GM19468 (cell line): ENCODE measurements at regions not wholly inside any gene's neighbourhood (a gene's known extent, or its start where the extent isn't known, plus 50 kb on each side); places are given as distances from the start of the nearest gene placed in this dataset.
"Not testable (repeated sequence)": the region's sequence is repeated elsewhere in the genome, so short reads cannot be mapped to it uniquely, and the experiment has no call there.

Experiments
- ATAC-seq: cut with Tn5 transposase; IDR thresholded peaks from one replicate; pipeline ENCODE4 v1.9.1; 2021; ENCODE audit warnings: mild to moderate bottlenecking, moderate library complexity, moderate number of reproducible peaks; ENCODE audit not compliant: unreplicated experiment; ENCODE audit errors: extremely low read depth

GRCh38 chr15:100764778-100765466, 114.7 kb upstream of the ALDH1A3 start:
- ATAC-seq = no peak

DNA sequence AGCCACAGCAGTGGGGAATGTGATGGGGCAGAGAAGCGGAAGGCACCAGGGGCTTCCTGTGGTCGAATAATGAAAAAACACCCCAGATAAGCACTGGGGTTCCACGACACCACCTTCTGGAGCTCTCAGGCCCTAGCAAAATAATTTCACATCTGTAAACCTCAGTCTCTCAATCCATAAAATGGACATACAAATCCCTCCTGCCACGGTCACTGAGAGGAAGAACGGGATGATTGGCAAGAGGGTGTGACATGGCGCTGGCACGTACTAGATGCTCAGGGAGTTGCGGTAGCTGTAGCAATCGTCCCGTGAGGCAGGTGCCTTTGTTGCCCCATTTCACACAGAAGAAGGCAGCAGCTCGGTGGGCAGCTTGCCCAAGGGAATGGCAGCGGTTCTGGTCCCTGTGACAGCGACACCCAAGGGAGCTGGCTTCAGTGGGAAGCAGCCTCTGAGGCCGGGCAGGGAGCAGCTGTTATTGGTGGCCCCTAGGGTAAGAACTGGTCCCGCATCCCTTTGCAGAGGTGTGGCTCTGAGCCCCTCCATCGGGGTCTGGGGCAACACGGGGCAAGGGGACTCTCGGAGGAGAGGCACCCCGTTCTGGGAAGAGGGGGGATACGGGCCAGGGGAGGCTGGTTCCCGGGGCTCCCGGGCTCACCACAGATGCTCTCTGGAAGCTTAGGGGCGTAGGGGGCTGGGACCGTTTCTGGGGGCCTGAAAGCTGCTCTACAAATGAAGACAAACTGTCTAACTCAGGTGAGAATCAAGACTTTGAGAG, 114.0 kb upstream of the ALDH1A3 start:
- ATAC-seq = no peak

DNA sequence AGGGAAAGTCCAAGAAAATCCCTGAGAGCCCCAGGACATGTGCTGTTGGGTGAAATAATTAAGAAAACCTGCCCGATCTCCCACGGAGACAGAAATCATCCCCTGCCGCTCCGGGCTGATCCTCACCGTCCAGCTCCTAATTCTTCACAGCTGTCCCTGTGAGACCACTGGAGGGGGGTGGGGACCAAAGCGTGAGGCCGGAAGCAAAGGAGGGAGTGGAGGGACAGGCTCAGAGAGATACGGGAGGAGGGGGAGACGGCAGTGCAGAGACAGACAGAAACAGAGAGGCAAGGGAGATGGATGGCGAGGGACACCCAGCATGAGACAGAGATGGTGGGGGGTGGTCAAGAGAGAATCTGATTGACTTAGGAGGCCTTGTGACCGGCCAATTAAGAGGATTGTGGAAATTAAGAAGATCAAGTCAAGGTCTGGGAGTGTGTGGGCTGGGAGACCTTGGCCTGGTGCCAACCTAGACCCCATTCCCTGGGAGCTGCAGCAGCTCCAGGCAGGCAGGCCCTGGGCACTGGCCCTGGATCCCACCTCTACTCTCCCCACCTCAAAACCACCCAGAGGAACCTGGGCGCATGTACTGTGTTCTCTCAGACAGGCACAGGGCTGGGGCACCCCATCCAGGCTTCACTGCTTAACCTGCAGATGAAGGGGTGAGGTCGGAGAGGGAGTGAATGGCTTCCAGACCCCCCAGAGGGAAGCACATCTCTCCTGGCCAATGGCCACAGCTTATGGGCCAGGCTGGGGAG, 113.2 kb upstream of the ALDH1A3 start:
- no peak for ATAC-seq

DNA sequence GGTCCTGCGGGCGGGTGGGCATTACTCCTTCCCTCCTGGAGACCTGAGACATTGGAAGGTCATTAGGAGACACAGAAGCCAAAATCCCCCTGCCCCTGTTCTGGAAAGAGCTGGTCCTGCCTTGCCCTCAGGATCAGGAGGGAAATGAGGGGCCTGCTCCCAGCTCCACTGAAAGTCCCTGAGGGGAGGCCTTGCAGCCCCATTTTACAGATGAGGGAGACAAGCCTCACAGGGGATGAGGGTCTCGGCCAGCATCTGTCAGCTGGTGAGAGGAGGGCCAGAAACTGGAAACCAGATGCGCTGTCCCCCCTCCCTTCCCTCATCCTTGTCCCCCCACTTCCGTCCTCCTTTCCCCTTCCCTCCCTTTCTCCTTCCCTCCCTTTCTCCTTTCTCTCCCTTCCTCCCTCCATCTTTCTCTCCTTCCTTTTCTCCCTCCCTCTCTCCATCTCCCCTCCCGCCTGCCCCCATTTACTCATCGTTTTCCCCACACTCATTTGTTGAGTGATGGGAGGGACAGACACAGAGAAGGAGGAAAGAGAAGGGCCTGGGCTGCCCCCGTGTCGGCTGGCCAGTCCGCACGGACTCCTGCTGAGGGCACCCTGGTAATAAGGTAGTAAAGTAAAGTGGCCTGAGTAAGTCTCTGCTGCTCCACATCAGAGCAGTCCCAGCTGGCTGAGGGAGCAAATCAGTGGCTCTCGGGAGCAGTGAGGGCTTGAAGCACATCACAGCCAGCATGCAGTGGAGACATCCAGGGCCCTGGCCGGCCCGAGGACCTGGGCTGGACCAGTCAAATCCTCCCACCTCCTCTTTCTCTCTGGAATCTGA, 112.4 kb upstream of the ALDH1A3 start:
- ATAC-seq = no peak

GRCh38 chr15:100768501-100768931, 111.1 kb upstream of the ALDH1A3 start:
- ATAC-seq = no peak

GRCh38 chr15:100769043-100769974, 110.3 kb upstream of the ALDH1A3 start:
- ATAC-seq = no peak

GRCh38 chr15:100769975-100770340, 109.7 kb upstream of the ALDH1A3 start:
- no peak for ATAC-seq

GRCh38 chr15:100770661-100771584, 108.7 kb upstream of the ALDH1A3 start:
- ATAC-seq = no peak

- ATAC-seq = no peak
These were observed 107.9 kb upstream of the ALDH1A3 start for GRCh38 chr15:100771746-100772145.

DNA sequence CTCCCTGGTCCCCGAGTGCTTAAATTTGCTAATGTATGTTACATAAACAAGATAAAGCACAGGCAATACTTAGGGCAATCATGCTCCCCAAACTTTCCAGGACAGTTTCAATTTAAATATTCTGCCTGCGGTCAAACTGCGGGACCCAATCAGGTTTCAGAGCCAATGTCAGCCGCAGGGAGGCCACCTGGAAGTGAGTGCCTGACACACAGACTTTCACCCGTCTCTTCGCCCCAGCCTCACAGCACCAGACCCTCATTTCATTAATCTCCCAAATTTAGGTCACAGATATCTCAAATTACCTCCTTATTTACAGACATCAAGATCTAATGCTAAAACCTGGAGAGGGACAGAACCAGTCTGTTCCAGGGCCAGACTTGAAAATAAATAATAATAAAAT, 107.2 kb upstream of the ALDH1A3 start:
- ATAC-seq = no peak

DNA sequence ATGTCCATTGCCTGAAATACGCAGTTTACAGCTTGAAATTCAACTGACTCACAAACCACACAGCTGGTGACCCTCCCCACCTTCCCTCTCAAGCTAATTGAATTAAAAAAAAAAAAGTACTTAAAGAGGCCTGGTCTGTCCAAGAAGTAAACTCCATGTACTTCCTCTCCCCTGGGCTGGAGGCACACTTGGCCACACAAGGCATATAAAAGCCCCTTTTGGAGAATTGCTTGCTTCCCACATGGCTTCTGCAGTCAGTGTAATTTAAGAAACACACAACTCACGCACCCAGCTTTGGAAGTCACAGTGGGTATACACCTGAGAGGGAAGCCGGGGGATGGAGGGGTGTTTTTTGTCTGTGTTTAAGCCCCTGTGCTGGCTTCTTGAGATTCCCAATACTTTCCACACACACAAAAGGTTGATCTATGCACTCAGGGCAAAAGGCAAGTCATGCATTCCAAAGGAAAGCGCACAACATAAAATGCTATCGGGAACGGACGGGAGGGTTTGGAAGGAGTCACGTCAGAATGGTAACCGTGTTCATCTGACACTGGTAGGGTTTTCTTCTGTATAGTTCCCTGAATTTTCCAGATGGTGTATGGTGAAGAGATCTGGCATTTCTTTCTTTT, 106.6 kb upstream of the ALDH1A3 start:
- no peak for ATAC-seq

DNA sequence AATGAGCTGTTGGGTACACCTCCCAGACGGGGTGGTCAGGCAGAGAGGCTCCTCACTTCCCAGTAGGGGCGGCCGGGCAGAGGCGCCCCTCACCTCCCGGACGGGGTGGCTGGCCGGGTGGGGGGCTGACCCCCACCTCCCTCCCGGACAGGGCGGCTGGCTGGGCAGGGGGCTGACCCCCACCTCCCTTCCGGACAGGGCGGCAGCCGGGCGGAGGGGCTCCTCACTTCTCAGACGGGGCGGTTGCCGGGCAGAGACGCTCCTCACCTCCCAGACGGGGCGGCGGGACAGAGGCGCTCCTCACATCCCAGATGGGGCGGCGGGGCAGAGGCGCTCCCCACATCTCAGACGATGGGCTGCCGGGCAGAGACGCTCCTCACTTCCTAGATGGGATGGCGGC, 105.6 kb upstream of the ALDH1A3 start:
- ATAC-seq = not testable (repeated sequence)

GRCh38 chr15:100775581-100776185, 103.9 kb upstream of the ALDH1A3 start:
- no peak for ATAC-seq

DNA sequence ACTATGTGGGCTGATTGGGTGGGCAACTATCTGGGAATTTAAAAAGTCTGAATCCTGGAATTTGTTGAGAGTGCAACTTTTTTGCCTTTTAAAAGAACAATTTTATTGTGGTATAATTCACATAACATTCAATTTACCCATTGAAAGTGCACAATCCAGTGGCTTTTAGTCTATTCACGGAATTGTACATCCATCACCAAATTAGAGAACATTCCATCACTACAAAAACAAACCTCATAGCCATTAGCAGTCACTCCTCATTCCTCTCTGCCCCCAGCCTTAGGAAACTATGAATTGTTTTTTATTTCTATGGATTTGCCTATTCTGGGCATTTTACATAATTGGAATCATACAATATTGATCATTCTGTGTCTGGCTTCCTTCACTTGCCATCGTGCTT, 101.8 kb upstream of the ALDH1A3 start:
- ATAC-seq = no peak

DNA sequence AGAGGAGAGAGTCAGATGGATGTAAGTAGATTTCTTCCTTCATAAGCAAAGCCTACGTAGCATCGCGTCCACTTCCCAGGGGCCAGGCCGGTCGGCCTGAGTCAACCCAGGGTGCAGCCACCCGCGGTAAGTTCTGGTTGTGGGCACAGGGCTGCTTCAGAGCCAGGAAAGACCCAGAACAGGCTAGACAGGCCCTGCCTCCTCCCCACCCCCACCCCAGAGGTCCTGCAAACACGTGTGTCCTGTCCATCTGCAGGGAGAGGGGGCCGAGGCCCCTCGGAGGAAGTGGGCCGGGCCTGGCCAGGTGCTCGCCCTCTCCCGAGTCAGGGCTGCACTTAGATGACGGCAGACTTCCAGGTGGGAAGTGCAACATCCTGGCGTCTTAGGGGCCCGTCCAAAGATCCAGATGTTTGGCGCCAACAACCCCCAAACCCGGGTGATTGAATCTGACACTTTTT, 100.8 kb upstream of the ALDH1A3 start:
- ATAC-seq = no peak

DNA sequence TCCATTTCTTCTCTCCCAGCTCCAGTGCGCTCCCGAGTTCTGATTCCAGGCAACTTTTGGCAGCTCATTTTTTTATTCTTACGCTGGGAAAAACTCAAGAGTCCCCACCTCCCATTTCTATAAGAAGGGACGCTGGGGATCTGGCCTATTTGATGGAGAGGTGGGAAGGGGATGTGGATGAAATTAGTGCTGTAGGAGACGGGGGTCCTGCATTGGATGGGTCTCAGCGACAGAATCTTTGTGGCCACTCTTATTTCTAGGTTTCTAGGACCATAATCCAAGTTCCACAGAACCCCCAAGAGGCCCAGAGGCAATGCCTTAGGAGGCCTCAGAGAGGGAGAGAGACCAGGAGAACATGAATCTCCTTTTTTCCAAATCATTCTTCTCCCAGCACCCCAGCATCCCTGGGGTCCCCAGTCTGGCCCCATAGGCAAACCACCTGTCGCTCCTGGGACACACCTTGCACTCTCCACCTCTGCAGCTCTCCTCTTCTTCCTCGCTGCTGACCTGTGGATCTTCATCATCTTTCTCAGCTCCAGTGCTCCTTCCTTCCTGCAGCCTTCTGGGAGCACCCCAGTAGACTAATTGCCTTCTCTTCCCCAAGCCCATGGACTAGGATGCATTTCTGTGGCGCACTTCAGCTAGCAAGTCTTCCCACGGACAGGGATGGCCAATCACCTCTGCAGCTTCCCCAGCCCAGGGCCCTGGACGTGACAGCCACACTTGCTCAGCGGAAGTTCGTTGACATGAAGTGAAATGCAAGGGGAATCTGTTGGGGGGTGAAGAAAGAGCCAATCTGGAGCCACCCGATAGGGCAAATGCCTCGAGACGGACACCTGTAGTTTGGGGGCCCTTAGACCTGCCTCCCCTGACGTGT, 100.1 kb upstream of the ALDH1A3 start:
- ATAC-seq = no peak
